Left ventricle myocardium inferior (tissue), 1 donor: ENCODE measurements at regions not wholly inside any gene's neighbourhood (a gene's known extent, or its start where the extent isn't known, plus 50 kb on each side); places are given as distances from the start of the nearest gene placed in this dataset.

Experiments used
- DNase-seq: peaks from one replicate; pipeline ENCODE4 v3.0.0-alpha.2; 2020
- H3K27ac ChIP-seq: fragments of 200-600 bp; replicated peaks from 2 replicates; pipeline ENCODE4 v1.8.0; 2021
- H3K27me3 ChIP-seq: fragments of 200-600 bp; 2 replicates; pipeline ENCODE4 v1.8.0; 2021; ENCODE audit warnings: low read depth
- H3K36me3 ChIP-seq: fragments of 200-600 bp; 2 replicates; pipeline ENCODE4 v1.8.0; 2021
- H3K4me1 ChIP-seq: fragments of 200-600 bp; 2 replicates; pipeline ENCODE4 v1.8.0; 2021
- H3K4me3 ChIP-seq: fragments of 200-600 bp; 2 replicates; pipeline ENCODE4 v1.8.0; 2021; ENCODE audit warnings: mild to moderate bottlenecking, moderate library complexity
- H3K9me3 ChIP-seq: fragments of 200-600 bp; replicated peaks from 2 replicates; pipeline ENCODE4 v1.8.0; 2021
- intact Hi-C: fragments of 100-400 bp; cut with micrococcal nuclease; formaldehyde crosslinking; loops from one replicate; pipeline ENCODE4 v1.11.0; 2022
- TF ChIP-seq, protein P1 (sequence below): fragments of 200-600 bp; IDR thresholded peaks from 2 replicates; pipeline ENCODE4 v1.8.0; 2021; ENCODE audit warnings: antibody characterized with exemption, mild to moderate bottlenecking, borderline replicate concordance
- donor health status: DM: no; HTN: yes; CAD: no; lungs with severe emphysema.

DNA sequence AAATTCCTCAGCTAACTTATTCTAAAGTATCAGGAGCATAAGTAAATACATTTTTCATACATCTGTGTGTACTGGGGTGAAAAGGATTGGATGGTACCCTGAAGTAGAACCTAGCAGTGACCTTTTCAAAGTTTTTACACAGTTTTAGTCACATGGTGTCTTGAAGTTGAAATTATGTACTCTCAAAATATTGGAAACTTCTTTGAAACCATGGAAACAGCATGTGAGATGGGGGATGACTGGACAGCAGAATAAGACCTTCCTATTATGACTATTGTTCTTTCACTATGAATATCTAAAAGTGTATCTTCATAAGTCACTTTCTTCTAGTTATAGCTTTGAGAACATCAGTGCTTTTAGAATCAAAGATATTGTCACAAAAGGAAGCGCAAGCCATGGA, 301.5 kb upstream of the ELAVL2 start:
- DNase-seq = no peak
- peaks cover 5% of the 10 kb centered on the region for H3K9me3 ChIP-seq
- H3K27me3 ChIP-seq = no peaks in the 10 kb centered on the region
- intact Hi-C loops = no loop called here
- TF ChIP-seq, protein P1, sequence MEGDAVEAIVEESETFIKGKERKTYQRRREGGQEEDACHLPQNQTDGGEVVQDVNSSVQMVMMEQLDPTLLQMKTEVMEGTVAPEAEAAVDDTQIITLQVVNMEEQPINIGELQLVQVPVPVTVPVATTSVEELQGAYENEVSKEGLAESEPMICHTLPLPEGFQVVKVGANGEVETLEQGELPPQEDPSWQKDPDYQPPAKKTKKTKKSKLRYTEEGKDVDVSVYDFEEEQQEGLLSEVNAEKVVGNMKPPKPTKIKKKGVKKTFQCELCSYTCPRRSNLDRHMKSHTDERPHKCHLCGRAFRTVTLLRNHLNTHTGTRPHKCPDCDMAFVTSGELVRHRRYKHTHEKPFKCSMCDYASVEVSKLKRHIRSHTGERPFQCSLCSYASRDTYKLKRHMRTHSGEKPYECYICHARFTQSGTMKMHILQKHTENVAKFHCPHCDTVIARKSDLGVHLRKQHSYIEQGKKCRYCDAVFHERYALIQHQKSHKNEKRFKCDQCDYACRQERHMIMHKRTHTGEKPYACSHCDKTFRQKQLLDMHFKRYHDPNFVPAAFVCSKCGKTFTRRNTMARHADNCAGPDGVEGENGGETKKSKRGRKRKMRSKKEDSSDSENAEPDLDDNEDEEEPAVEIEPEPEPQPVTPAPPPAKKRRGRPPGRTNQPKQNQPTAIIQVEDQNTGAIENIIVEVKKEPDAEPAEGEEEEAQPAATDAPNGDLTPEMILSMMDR = no peak
- no peak overlapping the region for H3K4me3 ChIP-seq
- no peaks in the 10 kb centered on the region for H3K4me1 ChIP-seq
- no peak overlapping the region for H3K27ac ChIP-seq
- H3K36me3 ChIP-seq = no peaks in the 10 kb centered on the region

DNA sequence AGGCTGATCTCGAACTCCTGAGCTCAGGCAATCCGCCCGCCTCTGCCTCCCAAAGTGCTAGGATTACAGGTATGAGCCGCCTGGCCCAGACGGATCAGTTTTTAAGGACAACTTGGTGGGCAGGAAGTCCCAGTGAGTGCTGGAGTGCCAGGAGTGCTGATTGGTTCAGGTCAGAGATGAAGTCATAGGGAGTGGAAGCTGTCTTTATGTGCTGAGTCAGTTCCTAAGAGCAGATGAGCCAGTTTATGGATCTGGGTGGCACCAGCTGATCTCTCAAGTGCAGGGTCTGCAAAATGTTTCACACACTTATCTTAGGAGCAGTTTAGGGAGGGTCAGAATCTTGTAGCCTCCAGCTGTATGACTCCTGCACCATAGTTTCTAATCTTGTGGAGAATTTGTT, 292.1 kb upstream of the ELAVL2 start:
- no peaks in the 10 kb centered on the region for H3K4me1 ChIP-seq
- TF ChIP-seq, protein P1 = no peak
- no peaks in the 10 kb centered on the region for H3K27me3 ChIP-seq
- no peak overlapping the region for H3K4me3 ChIP-seq
- no peak for DNase-seq
- no peaks in the 10 kb centered on the region for H3K36me3 ChIP-seq
- intact Hi-C loops = no loop called here
- peaks cover 9% of the 10 kb centered on the region for H3K9me3 ChIP-seq
- H3K27ac ChIP-seq = no peak overlapping the region

DNA sequence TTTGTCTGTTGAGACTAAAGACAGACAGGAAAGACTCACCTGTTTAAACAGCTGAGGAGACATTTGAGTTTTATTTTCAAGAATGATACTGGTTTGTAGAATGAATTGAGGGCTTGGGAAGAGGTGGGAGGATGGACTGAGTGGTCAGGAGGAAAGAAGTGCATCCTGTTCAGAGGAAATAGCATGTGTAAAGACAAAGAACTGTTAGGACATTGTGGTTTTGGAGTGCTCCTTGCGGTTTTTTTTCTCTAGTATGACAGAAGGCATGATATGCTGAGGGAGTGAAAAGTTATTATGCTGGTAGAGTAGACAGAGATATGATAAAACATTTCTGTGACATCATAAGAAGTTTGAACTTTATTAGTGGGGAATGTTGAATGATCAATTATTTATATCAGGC, 270.7 kb upstream of the ELAVL2 start:
- H3K4me3 ChIP-seq = no peak overlapping the region
- TF ChIP-seq, protein P1 = no peak
- intact Hi-C loops = no loop called here
- no peak overlapping the region for H3K27ac ChIP-seq
- H3K9me3 ChIP-seq = peaks cover 27% of the 10 kb centered on the region
- no peaks in the 10 kb centered on the region for H3K4me1 ChIP-seq
- no peaks in the 10 kb centered on the region for H3K27me3 ChIP-seq
- no peak for DNase-seq
- H3K36me3 ChIP-seq = no peaks in the 10 kb centered on the region

DNA sequence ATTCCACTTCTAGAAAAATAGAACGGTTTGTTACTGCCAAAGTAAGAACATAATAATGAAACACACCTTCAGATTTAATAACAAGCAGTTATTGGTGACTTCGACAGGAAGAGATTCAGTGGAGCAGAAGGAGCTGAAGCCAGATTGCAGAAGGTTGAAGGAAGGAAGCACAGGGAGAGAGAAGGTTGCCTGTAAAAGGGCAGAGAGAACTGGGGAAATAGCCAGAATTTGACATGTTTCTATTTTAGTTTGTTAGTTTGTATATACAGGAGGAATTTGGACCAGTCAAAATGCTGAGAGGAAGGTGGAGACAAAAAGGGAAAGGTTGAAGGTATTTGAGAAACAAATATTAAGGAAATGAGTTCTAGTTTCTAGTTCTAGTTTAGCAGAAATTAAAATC, 269.2 kb upstream of the ELAVL2 start:
- TF ChIP-seq, protein P1 = no peak

DNA sequence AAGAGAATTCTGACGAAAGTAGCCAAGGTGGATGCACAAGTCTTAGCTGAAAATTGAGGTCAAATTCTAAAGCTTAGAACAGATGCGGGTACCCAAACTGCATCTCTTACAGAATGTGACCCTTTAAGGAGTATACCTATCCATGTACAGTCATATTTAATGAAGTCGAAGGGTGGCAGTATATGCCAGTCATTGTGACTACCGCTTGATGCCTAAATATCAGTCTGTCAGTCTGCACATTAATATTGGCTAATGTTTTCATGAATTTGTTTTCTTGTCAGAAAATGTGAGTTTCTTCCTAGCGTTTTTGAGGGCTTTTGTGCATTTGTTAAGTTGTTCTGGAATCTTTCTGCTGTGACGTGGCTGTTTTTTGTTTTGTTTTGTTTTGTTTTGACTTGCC, 264.5 kb upstream of the ELAVL2 start:
- Histone ChIP-seq H3K27ac (no peak overlapping the region), H3K4me3 (no peak overlapping the region), H3K4me1 (no peaks in the 10 kb centered on the region), H3K9me3 (peaks cover 44% of the 10 kb centered on the region), H3K36me3 (no peaks in the 10 kb centered on the region), H3K27me3 (no peaks in the 10 kb centered on the region)
- no peak for DNase-seq
- intact Hi-C loops = no loop called here
- TF ChIP-seq, protein P1 = no peak

More for the DNA sequence above, 269.2 kb upstream of the ELAVL2 start:
- H3K36me3 ChIP-seq = no peaks in the 10 kb centered on the region
- no peaks in the 10 kb centered on the region for H3K4me1 ChIP-seq
- H3K27ac ChIP-seq = no peak overlapping the region
- DNase-seq = no peak
- no peaks in the 10 kb centered on the region for H3K27me3 ChIP-seq
- intact Hi-C loops = no loop called here
- no peak overlapping the region for H3K4me3 ChIP-seq
- H3K9me3 ChIP-seq = peaks cover 30% of the 10 kb centered on the region

DNA sequence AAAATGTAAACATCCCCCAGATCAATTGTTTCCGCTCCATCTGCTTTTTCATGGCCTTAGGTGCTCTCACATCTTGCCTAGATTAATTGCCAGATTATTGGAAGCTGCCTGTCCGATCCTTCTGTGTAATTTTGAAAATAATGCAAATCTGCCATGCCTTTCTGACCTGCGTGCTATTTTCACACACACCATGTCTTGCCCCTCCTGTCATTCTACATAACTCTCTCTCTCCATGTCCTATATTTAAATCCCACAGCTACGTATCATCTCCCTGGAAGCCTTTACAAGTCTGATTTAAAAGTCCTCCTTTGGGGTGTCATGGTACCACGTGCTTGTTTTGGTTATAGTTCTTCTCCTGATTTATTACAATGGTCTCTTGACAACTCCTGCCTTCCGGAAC, 247.6 kb upstream of the ELAVL2 start:
- no peak overlapping the region for H3K27ac ChIP-seq
- TF ChIP-seq, protein P1 = no peak
- no peaks in the 10 kb centered on the region for H3K4me1 ChIP-seq
- H3K9me3 ChIP-seq = no peaks in the 10 kb centered on the region
- intact Hi-C loops = no loop called here
- H3K4me3 ChIP-seq = no peak overlapping the region
- no peaks in the 10 kb centered on the region for H3K36me3 ChIP-seq
- DNase-seq = no peak
- no peaks in the 10 kb centered on the region for H3K27me3 ChIP-seq
